ENCODE measurements at regions not wholly inside any gene's neighbourhood (a gene's known extent, or its start where the extent isn't known, plus 50 kb on each side); places are given as distances from the start of the nearest gene placed in this dataset.
"Not testable (repeated sequence)": the region's sequence is repeated elsewhere in the genome, so short reads cannot be mapped to it uniquely, and the experiment has no call there.

- DNase-seq, result no peak
Measured at GRCh38 chr6:28659250-28659566, 133.5 kb downstream of the GPX5 start.

GRCh38 chr6:28661097-28661713, 135.5 kb downstream of the GPX5 start:
- no peak for DNase-seq

- DNase-seq, result no peak
Measured at GRCh38 chr6:28664870-28665396, 139.3 kb downstream of the GPX5 start.

GRCh38 chr6:28673417-28673786, 147.7 kb downstream of the GPX5 start:
- no peak for DNase-seq

- peak; percentile 59 for DNase-seq
Measured at GRCh38 chr6:28673787-28674671, 148.3 kb downstream of the GPX5 start.

- DNase-seq, result no peak
Measured at GRCh38 chr6:28675600-28675999, 149.9 kb downstream of the GPX5 start.

GRCh38 chr6:28682542-28682941, 156.9 kb downstream of the GPX5 start:
- DNase-seq, result no peak

- DNase-seq, result not testable (repeated sequence)
Measured at GRCh38 chr6:28682956-28683685, 157.4 kb downstream of the GPX5 start.

- no peak for DNase-seq
Measured at GRCh38 chr6:28683945-28684538, 158.4 kb downstream of the GPX5 start.

- DNase-seq, result not testable (repeated sequence)
Measured at GRCh38 chr6:28685960-28686359, 160.3 kb downstream of the GPX5 start.

GRCh38 chr6:28686446-28687027, 160.9 kb downstream of the GPX5 start:
- DNase-seq, result not testable (repeated sequence)

- not testable (repeated sequence) for DNase-seq
Measured at GRCh38 chr6:28687309-28687981, 161.8 kb downstream of the GPX5 start.

GRCh38 chr6:28691991-28692390, 166.3 kb downstream of the GPX5 start:
- not testable (repeated sequence) for DNase-seq

- DNase-seq, result no peak
Measured at GRCh38 chr6:28693033-28693750, 167.5 kb downstream of the GPX5 start.

- DNase-seq, result no peak
Measured at GRCh38 chr6:28693751-28694443, 168.2 kb downstream of the GPX5 start.

GRCh38 chr6:28695715-28696114, 170.0 kb downstream of the GPX5 start:
- no peak for DNase-seq

- DNase-seq, result no peak
Measured at GRCh38 chr6:28696167-28696566, 170.5 kb downstream of the GPX5 start.

- no peak for DNase-seq
Measured at GRCh38 chr6:28696682-28697081, 171.0 kb downstream of the GPX5 start.

- DNase-seq, result no peak
Measured at GRCh38 chr6:28707387-28708282, 182.0 kb downstream of the GPX5 start.

Measured in right hindlimb (tissue), 1 donor.